Thymus (tissue), 11 donors: ENCODE measurements at regions not wholly inside any gene's neighbourhood (a gene's known extent, or its start where the extent isn't known, plus 50 kb on each side); places are given as distances from the start of the nearest gene placed in this dataset.

Experiments
- DNase-seq, 9 donors: peaks; one replicate each; pipeline ENCODE4 v3.0.0-alpha.2; 2013; ENCODE audit warnings: low spot score in 9 of 9, low read depth in 6 of 9, missing footprints in 1 of 9
- H3K27ac ChIP-seq, 2 donors: one replicate each; pipeline ENCODE4 v1.5.1; 2013; ENCODE audit warnings: control low read depth in 1 of 2, low read depth in 1 of 2, low read length in 1 of 2, mild to moderate bottlenecking in 1 of 2, moderate library complexity in 1 of 2
- H3K27me3 ChIP-seq, 2 donors: one replicate each; pipeline ENCODE4 v1.5.1; 2013; ENCODE audit warnings: low read length in 1 of 2; ENCODE audit not compliant: control insufficient read depth in 2 of 2, insufficient read depth in 1 of 2
- H3K36me3 ChIP-seq, 2 donors: one replicate each; pipeline ENCODE4 v1.5.1; 2013; ENCODE audit warnings: low read length in 1 of 2, mild to moderate bottlenecking in 1 of 2, moderate library complexity in 1 of 2; ENCODE audit not compliant: control insufficient read depth in 2 of 2, insufficient read depth in 2 of 2
- H3K4me1 ChIP-seq, 2 donors: one replicate each; pipeline ENCODE4 v1.5.1; 2013; ENCODE audit warnings: low read length in 2 of 2; ENCODE audit not compliant: control insufficient read depth in 2 of 2, insufficient read depth in 2 of 2
- H3K4me3 ChIP-seq, 2 donors: one replicate each; pipeline ENCODE4 v1.5.1; 2013; ENCODE audit warnings: low read length in 2 of 2, control low read depth in 1 of 2, mild to moderate bottlenecking in 1 of 2
- H3K9me3 ChIP-seq, 2 donors: one replicate each; pipeline ENCODE4 v1.5.1; 2013; ENCODE audit warnings: low read length in 1 of 2, mild to moderate bottlenecking in 1 of 2; ENCODE audit not compliant: control insufficient read depth in 2 of 2, insufficient read depth in 1 of 2
- WGBS: extraction: QIAGEN DNeasy Blood & Tissue Kit; methylation state at CpG from one replicate; pipeline ENCODE4 v1.1.7; 2013; 5-methylcytosine and 5-hydroxymethylcytosine counted together
- donor health status: healthy.

GRCh38 chr7:25311346-25311745 lies 83.1 kb upstream of the NPVF start:
- H3K9me3 ChIP-seq: no peaks in the 10 kb centered on the region
- no peaks in the 10 kb centered on the region for H3K4me1 ChIP-seq
- H3K27ac ChIP-seq: no peak overlapping the region
- WGBS: 94% methylated on average over 1 of the region's 1 CpG
- no peaks in the 10 kb centered on the region for H3K27me3 ChIP-seq
- H3K4me3 ChIP-seq: no peak overlapping the region
- no peaks in the 10 kb centered on the region for H3K36me3 ChIP-seq
- no peak for DNase-seq

DNA sequence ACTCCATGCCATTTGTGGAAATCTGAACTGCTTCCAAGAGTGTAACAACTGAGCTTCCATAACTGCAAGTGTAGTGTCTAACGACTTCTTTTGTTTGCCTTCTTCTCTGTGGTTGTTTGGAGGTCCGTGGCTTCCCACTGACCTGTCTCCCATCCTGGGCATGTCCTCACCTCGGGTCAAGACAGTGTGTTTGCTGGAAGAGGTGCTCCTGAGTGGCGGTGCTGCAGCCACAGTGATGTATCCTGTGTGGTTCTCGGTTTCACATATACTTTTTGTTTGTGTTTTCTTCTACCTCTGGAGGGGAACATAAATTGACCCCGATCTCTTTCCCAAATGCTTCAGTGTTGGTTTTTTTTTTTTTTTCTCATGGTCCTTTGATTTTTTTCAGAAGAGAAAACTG lies 84.7 kb upstream of the NPVF start:
- 87% methylated on average over 6 of the region's 6 CpGs for WGBS
- Histone ChIP-seq H3K27ac (no peak overlapping the region), H3K36me3 (no peaks in the 10 kb centered on the region), H3K4me1 (no peaks in the 10 kb centered on the region), H3K27me3 (no peaks in the 10 kb centered on the region), H3K9me3 (no peaks in the 10 kb centered on the region), H3K4me3 (no peak overlapping the region)
- no peak for DNase-seq

- Histone ChIP-seq H3K9me3 (no peaks in the 10 kb centered on the region), H3K27ac (no peak overlapping the region), H3K36me3 (no peaks in the 10 kb centered on the region), H3K27me3 (no peaks in the 10 kb centered on the region), H3K4me1 (no peaks in the 10 kb centered on the region), H3K4me3 (no peak overlapping the region)
- DNase-seq: no peak
- 87% methylated on average over 1 of the region's 1 CpG for WGBS
These were observed 85.2 kb upstream of the NPVF start for GRCh38 chr7:25313526-25313925.

GRCh38 chr7:25314094-25314730 lies 85.9 kb upstream of the NPVF start:
- no peaks in the 10 kb centered on the region for H3K9me3 ChIP-seq
- WGBS: 83% methylated on average over 5 of the region's 5 CpGs

DNA sequence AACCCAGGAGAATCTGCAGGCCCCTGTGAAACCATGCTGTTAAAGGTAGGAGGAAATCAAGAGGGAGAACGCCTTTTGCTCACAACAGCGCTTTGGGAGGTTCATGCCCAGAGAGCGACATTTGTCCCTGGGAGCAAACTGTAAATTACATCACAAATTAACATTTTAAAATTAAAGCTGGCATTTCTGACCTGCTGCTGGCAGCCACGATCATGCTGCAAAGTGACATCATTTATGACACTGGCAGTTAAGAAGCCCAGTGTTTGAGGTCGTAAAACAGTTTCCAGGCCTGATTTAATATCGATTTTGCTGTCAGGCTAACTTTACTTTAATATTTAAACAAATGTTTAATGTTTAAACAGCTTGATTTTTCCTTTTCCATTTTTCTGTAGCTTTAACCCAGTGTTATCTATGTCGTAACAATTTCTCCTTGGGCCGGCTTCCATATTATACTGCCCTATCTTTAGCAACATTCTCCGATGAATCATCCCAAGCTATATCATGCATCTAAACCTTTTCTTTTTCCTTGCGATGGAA lies 86.5 kb upstream of the NPVF start:
- Histone ChIP-seq H3K9me3 (no peaks in the 10 kb centered on the region), H3K27me3 (no peaks in the 10 kb centered on the region), H3K36me3 (no peaks in the 10 kb centered on the region), H3K4me1 (no peaks in the 10 kb centered on the region), H3K4me3 (no peak overlapping the region), H3K27ac (no peak overlapping the region)
- 97% methylated on average over 10 of the region's 10 CpGs for WGBS
- no peak for DNase-seq

More at GRCh38 chr7:25314094-25314730, 85.9 kb upstream of the NPVF start:
- H3K27me3 ChIP-seq: no peaks in the 10 kb centered on the region
- no peaks in the 10 kb centered on the region for H3K4me1 ChIP-seq
- H3K36me3 ChIP-seq: no peaks in the 10 kb centered on the region
- no peak for DNase-seq
- no peak overlapping the region for H3K27ac ChIP-seq
- no peak overlapping the region for H3K4me3 ChIP-seq

GRCh38 chr7:25316366-25316765 lies 88.1 kb upstream of the NPVF start:
- DNase-seq: no peak
- no peak overlapping the region for H3K4me3 ChIP-seq
- H3K9me3 ChIP-seq: no peaks in the 10 kb centered on the region
- H3K36me3 ChIP-seq: no peaks in the 10 kb centered on the region
- no peaks in the 10 kb centered on the region for H3K4me1 ChIP-seq
- WGBS: over 99% methylated on average over 2 of the region's 2 CpGs
- H3K27ac ChIP-seq: no peak overlapping the region
- H3K27me3 ChIP-seq: no peaks in the 10 kb centered on the region

GRCh38 chr7:25318047-25318446 lies 89.8 kb upstream of the NPVF start:
- 97% methylated on average over 1 of the region's 1 CpG for WGBS
- DNase-seq: no peak
- Histone ChIP-seq H3K27ac (no peak overlapping the region), H3K4me1 (no peaks in the 10 kb centered on the region), H3K27me3 (peaks cover 0 to 3% of the 10 kb centered on the region in 2 donors), H3K36me3 (no peaks in the 10 kb centered on the region), H3K4me3 (no peak overlapping the region), H3K9me3 (no peaks in the 10 kb centered on the region)

GRCh38 chr7:25319707-25320106 lies 91.4 kb upstream of the NPVF start:
- H3K9me3 ChIP-seq: no peaks in the 10 kb centered on the region
- 70% methylated on average over 1 of the region's 1 CpG for WGBS

DNA sequence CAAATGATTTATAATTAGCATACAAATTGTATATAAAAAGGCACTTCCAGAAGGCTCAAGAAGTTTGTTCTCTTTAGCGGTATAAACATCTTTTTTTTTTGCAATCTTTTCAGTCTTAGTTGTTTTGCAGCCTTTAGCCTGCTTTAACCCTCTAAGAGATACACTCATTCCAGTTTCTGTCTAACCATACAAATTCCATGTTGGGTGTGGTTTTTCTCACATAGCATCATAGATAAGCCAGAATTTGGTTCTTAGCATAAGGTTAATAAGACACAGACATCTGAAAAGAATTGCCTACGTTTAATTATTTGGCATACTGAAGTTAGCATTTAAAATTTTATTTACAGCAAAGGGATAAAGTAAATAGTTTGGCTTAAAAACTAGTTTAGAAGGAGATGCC lies 92.5 kb upstream of the NPVF start:
- DNase-seq: no peak
- WGBS: 96% methylated on average over 2 of the region's 2 CpGs
- no peak overlapping the region for H3K4me3 ChIP-seq
- peaks cover 0 to 3% of the 10 kb centered on the region in 2 donors for H3K27me3 ChIP-seq
- no peaks in the 10 kb centered on the region for H3K4me1 ChIP-seq
- no peak overlapping the region for H3K27ac ChIP-seq
- no peaks in the 10 kb centered on the region for H3K36me3 ChIP-seq
- H3K9me3 ChIP-seq: no peaks in the 10 kb centered on the region

More at GRCh38 chr7:25319707-25320106, 91.4 kb upstream of the NPVF start:
- no peaks in the 10 kb centered on the region for H3K36me3 ChIP-seq
- no peak for DNase-seq
- no peak overlapping the region for H3K27ac ChIP-seq
- H3K4me3 ChIP-seq: no peak overlapping the region
- no peaks in the 10 kb centered on the region for H3K4me1 ChIP-seq
- peaks cover 0 to 3% of the 10 kb centered on the region in 2 donors for H3K27me3 ChIP-seq
